Neuronal stem cell (in vitro differentiated cells): ENCODE measurements at regions not wholly inside any gene's neighbourhood (a gene's known extent, or its start where the extent isn't known, plus 50 kb on each side); places are given as distances from the start of the nearest gene placed in this dataset.
A peak's percentile ranks its signal among the peaks of the same experiment; 100 is the strongest.
"Not testable (repeated sequence)": the region's sequence is repeated elsewhere in the genome, so short reads cannot be mapped to it uniquely, and the experiment has no call there.

ENCODE experiments used
- DNase-seq: peaks from one replicate; pipeline ENCODE4 v3.0.0-alpha.2; 2013; ENCODE audit warnings: low spot score
- H2AFZ ChIP-seq: one replicate; pipeline ENCODE4 v1.6.1; 2013; ENCODE audit warnings: mild to moderate bottlenecking, low read length, inconsistent platforms
- H2AK5ac ChIP-seq: 2 replicates; pipeline ENCODE4 v1.6.1; 2013; ENCODE audit warnings: low read depth, mild to moderate bottlenecking, inconsistent platforms, low read length, moderate library complexity, mixed read lengths
- H2BK120ac ChIP-seq: 2 replicates; pipeline ENCODE4 v1.6.1; 2013; ENCODE audit warnings: low read depth, mild to moderate bottlenecking, inconsistent platforms, low read length, moderate library complexity, mixed read lengths
- H2BK12ac ChIP-seq: one replicate; pipeline ENCODE4 v1.6.1; 2013; ENCODE audit warnings: low read length, inconsistent platforms
- H2BK15ac ChIP-seq: 2 replicates; pipeline ENCODE4 v1.6.1; 2013; ENCODE audit warnings: mild to moderate bottlenecking, low read length, inconsistent platforms, mixed read lengths
- H2BK5ac ChIP-seq: one replicate; pipeline ENCODE4 v1.6.1; 2013; ENCODE audit warnings: inconsistent platforms, mild to moderate bottlenecking, low read length, moderate library complexity
- H3K14ac ChIP-seq: one replicate; pipeline ENCODE4 v1.6.1; 2013; ENCODE audit warnings: low read length, inconsistent platforms
- H3K18ac ChIP-seq: 2 replicates; pipeline ENCODE4 v1.6.1; 2013; ENCODE audit warnings: low read length, inconsistent platforms
- H3K23ac ChIP-seq: 2 replicates; pipeline ENCODE4 v1.6.1; 2013; ENCODE audit warnings: low read depth, mild to moderate bottlenecking, mixed read lengths, low read length, inconsistent platforms; ENCODE audit not compliant: poor library complexity
- H3K27ac ChIP-seq: replicated peaks from 3 replicates; pipeline ENCODE4 v1.5.1; 2013; ENCODE audit warnings: low read length, inconsistent platforms
- H3K27me3 ChIP-seq, 3 experiments: 2 replicates each; pipeline ENCODE4 v1.6.1; 2013; ENCODE audit warnings: low read length in 3 of 3, mild to moderate bottlenecking in 2 of 3, inconsistent platforms in 1 of 3, low read depth in 1 of 3, mixed read lengths in 1 of 3, moderate library complexity in 1 of 3; ENCODE audit not compliant: control insufficient read depth in 3 of 3, insufficient read depth in 3 of 3
- H3K36me3 ChIP-seq, 2 donors: replicated peaks in 1 of 2; 2 replicates each; pipeline ENCODE4 v1.6.1; 2013; ENCODE audit warnings: low read length in 2 of 2; ENCODE audit not compliant: control insufficient read depth in 2 of 2, insufficient read depth in 2 of 2
- H3K4ac ChIP-seq: 2 replicates; pipeline ENCODE4 v1.6.1; 2013; ENCODE audit warnings: inconsistent platforms, mild to moderate bottlenecking, low read length, moderate library complexity
- H3K4me1 ChIP-seq, 2 donors: 1 replicate in 1 of 2; 2 replicates in 1 of 2; pipeline ENCODE4 v1.6.1; 2013; ENCODE audit warnings: low read length in 2 of 2, low read depth in 1 of 2; ENCODE audit not compliant: control insufficient read depth in 2 of 2, insufficient read depth in 1 of 2
- H3K4me2 ChIP-seq: one replicate; pipeline ENCODE4 v1.6.1; 2013; ENCODE audit warnings: mild to moderate bottlenecking, low read length, inconsistent platforms; ENCODE audit not compliant: insufficient read depth, poor library complexity, severe bottlenecking
- H3K4me3 ChIP-seq, 2 donors: 2 replicates each; pipeline ENCODE4 v1.5.1; 2013; ENCODE audit warnings: low read length in 2 of 2, mild to moderate bottlenecking in 2 of 2, inconsistent platforms in 1 of 2, moderate library complexity in 1 of 2
- H3K79me1 ChIP-seq: one replicate; pipeline ENCODE4 v1.6.1; 2013; ENCODE audit warnings: low read depth, mild to moderate bottlenecking, inconsistent platforms, low read length, moderate library complexity
- H3K9ac ChIP-seq: one replicate; pipeline ENCODE4 v1.6.1; 2013; ENCODE audit warnings: mild to moderate bottlenecking, low read depth, low read length, inconsistent platforms; ENCODE audit not compliant: poor library complexity
- H3K9me3 ChIP-seq, 2 donors: replicated peaks in 1 of 2; 2 replicates each; pipeline versions ENCODE3 to v1.6.1; 2013; ENCODE audit warnings: low read length in 2 of 2, mild to moderate bottlenecking in 2 of 2, inconsistent platforms in 1 of 2, low read depth in 1 of 2, mixed read lengths in 1 of 2, moderate library complexity in 1 of 2; ENCODE audit not compliant: control insufficient read depth in 2 of 2, insufficient read depth in 1 of 2
- H4K8ac ChIP-seq: one replicate; pipeline ENCODE4 v1.6.1; 2013; ENCODE audit warnings: low read depth, mild to moderate bottlenecking, inconsistent platforms, low read length, moderate library complexity
- H4K91ac ChIP-seq: one replicate; pipeline ENCODE4 v1.6.1; 2013; ENCODE audit warnings: low read length, low read depth, mild to moderate bottlenecking, inconsistent platforms; ENCODE audit not compliant: poor library complexity
- WGBS, 2 donors: extraction: QIAGEN DNeasy Blood & Tissue Kit; methylation state at CpG; one replicate each; pipeline ENCODE4 v1.1.7; 2013; ENCODE audit warnings: missing lambda C conversion rate in 2 of 2, mixed read lengths in 1 of 2; ENCODE audit not compliant: insufficient read length in 2 of 2, insufficient replicate concordance in 1 of 2; ENCODE audit errors: extremely low coverage in 2 of 2; 5-methylcytosine and 5-hydroxymethylcytosine counted together

- H3K79me1 ChIP-seq, H3K27ac ChIP-seq, H3K18ac ChIP-seq, DNase-seq, H4K91ac ChIP-seq, H2BK15ac ChIP-seq, H4K8ac ChIP-seq, H3K36me3 ChIP-seq, H2BK5ac ChIP-seq, H3K4me2 ChIP-seq, H3K9me3 ChIP-seq, H2BK12ac ChIP-seq, H3K27me3 ChIP-seq, H2AK5ac ChIP-seq, H3K4me3 ChIP-seq, H3K14ac ChIP-seq, H2BK120ac ChIP-seq, H3K4me1 ChIP-seq, H3K4ac ChIP-seq, H3K9ac ChIP-seq, H3K23ac ChIP-seq: not testable (repeated sequence)
- WGBS, 2 donors = no CpG with 5 or more reads among the region's 3 CpGs
- peak overlapping the region; percentile 52 for H2AFZ ChIP-seq
These were observed 56.6 kb upstream of the BDP1 start for GRCh38 chr5:71398859-71399258.

GRCh38 chr5:71399443-71399842 lies 56.0 kb upstream of the BDP1 start:
- H3K4me2 ChIP-seq, H3K23ac ChIP-seq, H4K8ac ChIP-seq, H2AFZ ChIP-seq, H4K91ac ChIP-seq, H3K79me1 ChIP-seq, H3K36me3 ChIP-seq, H3K4me3 ChIP-seq, H2AK5ac ChIP-seq, H3K4ac ChIP-seq, H3K9ac ChIP-seq, H2BK12ac ChIP-seq, H3K27me3 ChIP-seq, DNase-seq, H3K14ac ChIP-seq, H2BK120ac ChIP-seq, H3K4me1 ChIP-seq, H3K27ac ChIP-seq, H2BK15ac ChIP-seq, H3K18ac ChIP-seq, H2BK5ac ChIP-seq, H3K9me3 ChIP-seq: not testable (repeated sequence)
- no CpG with 5 or more reads among the region's 3 CpGs for WGBS, 2 donors

- H3K4ac ChIP-seq, H3K4me2 ChIP-seq, H3K36me3 ChIP-seq, H2AK5ac ChIP-seq, H3K18ac ChIP-seq, H2BK120ac ChIP-seq, H3K27me3 ChIP-seq, H3K9me3 ChIP-seq, DNase-seq, H2AFZ ChIP-seq, H4K91ac ChIP-seq, H4K8ac ChIP-seq, H3K9ac ChIP-seq, H3K79me1 ChIP-seq, H3K27ac ChIP-seq, H3K23ac ChIP-seq, H2BK5ac ChIP-seq, H2BK15ac ChIP-seq, H2BK12ac ChIP-seq, H3K4me3 ChIP-seq, H3K4me1 ChIP-seq, H3K14ac ChIP-seq: not testable (repeated sequence)
- WGBS, 2 donors = no CpG with 5 or more reads among the region's 4 CpGs
These were observed 54.8 kb upstream of the BDP1 start for GRCh38 chr5:71400626-71401025.

- not testable (repeated sequence) for H2BK15ac ChIP-seq, H3K14ac ChIP-seq, H2AFZ ChIP-seq, H3K18ac ChIP-seq, H4K8ac ChIP-seq, H3K4me3 ChIP-seq, H3K36me3 ChIP-seq, H2BK5ac ChIP-seq, H3K79me1 ChIP-seq, H3K4ac ChIP-seq, H4K91ac ChIP-seq, H2BK12ac ChIP-seq, H2BK120ac ChIP-seq, H3K23ac ChIP-seq, H3K27me3 ChIP-seq, H3K4me1 ChIP-seq, H3K27ac ChIP-seq, H3K9ac ChIP-seq, H3K9me3 ChIP-seq, H2AK5ac ChIP-seq, H3K4me2 ChIP-seq, DNase-seq
- no CpG with 5 or more reads among the region's 2 CpGs for WGBS, 2 donors
These were observed 54.3 kb upstream of the BDP1 start for GRCh38 chr5:71401150-71401549.
